GM19328 (cell line): ENCODE measurements at regions not wholly inside any gene's neighbourhood (a gene's known extent, or its start where the extent isn't known, plus 50 kb on each side); places are given as distances from the start of the nearest gene placed in this dataset.

Experiments
- ATAC-seq: cut with Tn5 transposase; IDR thresholded peaks from one replicate; pipeline ENCODE4 v1.9.1; 2021; ENCODE audit warnings: mild to moderate bottlenecking, moderate library complexity; ENCODE audit not compliant: unreplicated experiment

DNA sequence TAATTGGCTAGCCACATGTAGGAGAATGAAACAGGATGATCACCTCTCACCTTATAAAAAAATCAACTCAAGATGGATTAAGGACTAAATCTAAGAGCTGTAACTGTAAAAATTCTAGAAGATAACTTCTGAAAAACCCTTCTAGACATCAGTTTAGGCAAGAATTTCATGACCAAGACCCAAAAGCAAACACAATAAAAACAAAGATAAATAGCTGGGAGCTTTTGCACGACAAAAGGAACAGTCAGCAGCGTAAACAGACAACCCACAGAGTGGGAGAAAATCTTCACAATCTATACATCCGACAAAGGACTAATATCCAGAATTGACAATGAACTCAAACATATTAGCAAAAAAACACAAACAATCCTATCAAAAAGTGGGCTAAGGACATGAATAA lies 316.3 kb downstream of the METTL4 start:
- ATAC-seq: no peak

GRCh38 chr18:2256577-2256976 lies 314.7 kb downstream of the METTL4 start:
- ATAC-seq: no peak

DNA sequence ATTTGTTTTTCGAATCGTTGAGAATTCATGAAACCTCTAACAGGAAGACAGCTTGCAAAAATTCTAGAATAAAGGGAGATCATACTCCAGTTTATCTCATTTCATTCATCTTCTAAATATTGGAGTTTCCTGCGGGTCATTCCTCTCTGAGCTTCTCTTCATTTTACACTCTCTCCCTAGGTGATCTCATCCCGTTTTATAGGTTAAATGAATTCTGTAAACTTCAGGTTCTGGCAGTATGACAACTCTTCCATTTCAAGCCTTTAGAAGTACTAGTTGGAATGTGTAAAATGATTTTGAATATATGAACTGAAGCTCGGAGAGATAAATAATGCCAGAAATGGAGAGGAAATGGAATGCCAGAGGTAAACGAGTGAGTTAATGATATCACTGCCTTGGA lies 312.4 kb downstream of the METTL4 start:
- ATAC-seq: no peak

DNA sequence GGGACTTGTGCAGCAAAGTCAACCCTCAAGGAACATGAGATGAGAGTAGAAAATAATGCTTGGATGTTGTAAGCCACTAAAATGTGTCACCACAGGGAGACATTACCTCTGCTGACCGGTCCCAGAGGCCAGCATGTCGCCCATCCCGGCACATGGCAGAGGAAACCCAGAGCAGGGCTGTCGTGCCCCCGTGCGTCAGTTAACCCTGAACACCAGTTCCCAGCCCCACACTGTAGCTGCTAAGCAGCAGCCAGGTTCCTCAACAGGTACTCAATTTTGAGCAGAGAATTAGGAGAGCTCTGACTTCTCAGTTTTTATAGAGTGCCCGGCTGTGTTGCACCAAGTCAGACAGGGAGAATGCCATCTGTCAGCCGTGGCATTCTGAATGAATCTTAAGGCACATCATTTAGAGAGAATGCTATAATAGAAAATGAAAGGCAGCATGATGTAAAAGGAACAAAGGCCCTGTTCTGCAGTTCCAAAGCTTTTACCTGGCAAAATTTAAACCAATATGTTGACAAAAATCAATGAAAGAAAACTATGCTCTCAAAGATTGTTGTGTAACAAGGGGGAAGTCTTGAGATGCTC lies 307.9 kb downstream of the METTL4 start:
- no peak for ATAC-seq

DNA sequence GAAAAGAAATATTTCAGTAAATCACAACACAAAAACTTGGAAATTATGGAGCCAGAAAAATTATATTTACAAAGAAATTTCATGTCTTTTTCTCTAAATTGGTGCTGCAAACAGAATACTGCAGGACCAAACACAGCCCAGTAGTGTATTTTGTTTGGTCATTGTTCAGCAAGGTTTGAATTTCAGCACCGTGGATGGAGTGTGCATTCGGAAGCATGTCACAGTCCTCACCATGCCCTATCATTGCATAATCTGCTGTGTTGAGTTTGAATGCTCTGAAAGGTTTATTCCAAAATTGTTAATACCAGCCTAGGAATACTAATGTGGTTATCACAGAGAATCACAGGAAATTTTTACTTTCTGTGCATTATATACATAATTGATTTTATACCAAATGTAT lies 296.7 kb downstream of the METTL4 start:
- ATAC-seq: no peak

DNA sequence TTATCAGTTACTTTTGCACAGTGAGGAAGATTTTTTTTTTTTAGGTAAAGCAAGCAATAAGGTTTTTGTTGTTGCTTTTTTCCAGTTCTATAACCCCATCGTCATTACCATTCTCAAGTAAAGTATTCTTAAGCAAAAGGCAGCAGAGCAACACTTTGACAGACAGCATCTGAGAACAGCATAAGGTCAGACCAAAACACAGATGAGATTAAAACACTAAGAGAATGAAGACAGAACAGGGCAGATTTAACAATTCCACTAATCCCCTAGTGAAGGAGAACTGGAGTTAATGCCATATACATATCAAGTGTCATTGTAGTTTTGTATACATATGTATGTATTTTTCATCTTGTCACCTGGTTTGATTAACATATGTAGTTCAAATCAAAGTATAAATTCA lies 290.2 kb downstream of the METTL4 start:
- ATAC-seq: no peak

DNA sequence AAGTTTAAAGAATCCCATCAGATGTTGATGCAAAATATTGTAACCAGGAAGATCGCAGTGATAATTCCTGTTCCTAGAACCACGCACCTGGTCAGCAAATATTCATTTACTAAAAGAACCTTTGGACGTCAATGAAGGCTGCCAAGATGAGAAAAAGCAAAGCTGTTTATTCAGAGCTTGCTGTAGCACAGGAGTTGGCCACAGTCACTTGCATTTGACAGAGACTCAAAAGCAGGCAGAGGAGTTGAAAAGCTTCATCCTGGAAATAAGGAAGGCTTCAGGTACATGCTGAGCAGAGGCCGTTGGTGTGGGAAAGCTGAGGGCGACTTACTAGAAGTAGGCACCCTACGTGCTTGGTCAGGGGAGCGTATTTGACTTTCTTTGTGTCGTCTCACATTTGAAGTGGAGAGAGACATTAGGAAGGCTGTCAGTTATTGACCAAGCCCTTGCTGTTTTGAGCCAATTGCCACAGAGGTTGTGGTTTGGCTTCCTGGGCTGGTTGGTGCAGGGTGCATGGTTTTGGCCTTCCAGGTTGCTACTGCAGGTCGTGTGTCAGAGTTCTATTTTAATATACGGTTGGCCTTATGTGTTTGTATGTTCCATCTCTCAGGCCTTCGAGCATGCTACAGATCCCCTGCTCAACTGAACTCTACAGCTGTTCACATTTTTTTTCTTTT lies 289.6 kb downstream of the METTL4 start:
- ATAC-seq: no peak

- no peak for ATAC-seq
Observed at GRCh38 chr18:2293109-2293839, 278.0 kb downstream of the METTL4 start.

GRCh38 chr18:2301316-2301715 lies 270.0 kb downstream of the METTL4 start:
- ATAC-seq: no peak

GRCh38 chr18:2302012-2302411 lies 269.3 kb downstream of the METTL4 start:
- ATAC-seq: no peak

DNA sequence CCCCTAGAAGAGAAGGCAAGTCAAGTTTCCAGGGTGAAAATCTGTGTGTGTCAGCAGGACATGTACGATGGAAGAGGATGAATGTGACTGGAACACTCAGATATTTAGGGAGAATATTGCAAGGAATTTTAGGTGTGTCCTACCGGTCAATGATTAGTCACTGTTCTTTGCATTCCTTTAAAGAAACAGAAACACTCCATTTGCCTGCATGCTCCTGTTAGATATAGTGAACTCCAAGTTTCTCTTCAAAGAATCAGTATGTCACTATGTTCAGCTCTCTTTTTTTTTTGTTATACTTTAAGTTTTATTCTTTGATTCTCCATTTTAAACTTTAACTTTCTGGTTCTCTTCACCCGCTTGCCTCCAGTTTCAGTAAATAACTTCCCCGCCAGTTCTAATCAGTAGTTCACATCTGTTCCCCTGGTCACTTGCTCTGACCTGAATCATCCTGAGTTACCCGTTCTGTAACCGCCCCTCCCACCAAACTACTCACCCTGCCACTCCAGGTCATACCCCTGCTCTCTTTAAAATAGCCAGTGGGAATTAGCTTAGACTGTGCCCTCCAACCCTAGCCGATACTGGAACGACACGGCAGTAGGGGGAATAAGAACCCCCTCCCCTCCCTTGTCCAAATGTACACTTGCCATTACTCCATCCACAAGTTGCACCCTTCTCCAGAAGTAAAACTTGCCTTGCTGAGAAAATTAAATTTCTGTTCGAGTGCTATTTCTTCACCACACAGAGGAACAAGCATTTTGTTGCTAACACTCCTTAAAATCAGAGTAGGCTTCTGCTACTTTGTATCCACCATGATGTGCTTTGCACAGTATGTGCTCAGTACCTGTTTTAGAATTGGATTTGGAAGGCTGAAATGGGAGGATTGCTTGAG lies 268.4 kb downstream of the METTL4 start:
- no peak for ATAC-seq

DNA sequence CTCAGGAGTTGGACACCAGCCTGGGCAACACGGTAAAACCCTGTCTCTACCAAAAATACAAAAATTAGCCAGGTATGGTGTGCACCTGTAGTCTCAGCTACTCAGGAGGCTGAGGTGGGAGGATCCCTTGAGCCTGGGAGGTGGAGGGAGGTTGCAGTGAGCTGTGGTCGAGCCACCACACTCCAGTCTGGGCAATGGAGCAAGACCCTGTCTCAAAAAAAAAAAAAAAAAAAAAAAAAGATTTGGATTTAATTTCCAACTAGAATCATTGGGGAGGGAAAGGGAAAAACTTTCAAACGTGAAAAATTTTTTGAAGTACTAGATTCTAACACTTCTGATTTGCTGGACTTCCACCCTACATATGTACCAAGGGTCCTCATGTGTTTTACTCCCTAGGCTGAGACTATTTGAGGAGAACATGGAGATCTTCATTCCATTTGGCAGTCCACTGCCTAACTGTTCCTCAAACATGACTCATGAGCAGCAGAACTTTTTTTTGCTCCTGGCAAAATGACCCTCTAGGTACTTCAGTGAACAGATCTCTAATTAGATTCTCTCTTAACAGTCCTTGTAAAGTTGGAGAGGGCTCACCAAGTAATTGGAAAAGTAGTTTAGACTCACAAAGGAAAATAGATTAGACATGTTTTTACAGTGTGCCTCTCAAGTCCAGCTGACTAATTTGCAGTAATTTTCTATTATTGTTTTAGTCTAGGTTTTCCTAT lies 267.6 kb downstream of the METTL4 start:
- no peak for ATAC-seq

DNA sequence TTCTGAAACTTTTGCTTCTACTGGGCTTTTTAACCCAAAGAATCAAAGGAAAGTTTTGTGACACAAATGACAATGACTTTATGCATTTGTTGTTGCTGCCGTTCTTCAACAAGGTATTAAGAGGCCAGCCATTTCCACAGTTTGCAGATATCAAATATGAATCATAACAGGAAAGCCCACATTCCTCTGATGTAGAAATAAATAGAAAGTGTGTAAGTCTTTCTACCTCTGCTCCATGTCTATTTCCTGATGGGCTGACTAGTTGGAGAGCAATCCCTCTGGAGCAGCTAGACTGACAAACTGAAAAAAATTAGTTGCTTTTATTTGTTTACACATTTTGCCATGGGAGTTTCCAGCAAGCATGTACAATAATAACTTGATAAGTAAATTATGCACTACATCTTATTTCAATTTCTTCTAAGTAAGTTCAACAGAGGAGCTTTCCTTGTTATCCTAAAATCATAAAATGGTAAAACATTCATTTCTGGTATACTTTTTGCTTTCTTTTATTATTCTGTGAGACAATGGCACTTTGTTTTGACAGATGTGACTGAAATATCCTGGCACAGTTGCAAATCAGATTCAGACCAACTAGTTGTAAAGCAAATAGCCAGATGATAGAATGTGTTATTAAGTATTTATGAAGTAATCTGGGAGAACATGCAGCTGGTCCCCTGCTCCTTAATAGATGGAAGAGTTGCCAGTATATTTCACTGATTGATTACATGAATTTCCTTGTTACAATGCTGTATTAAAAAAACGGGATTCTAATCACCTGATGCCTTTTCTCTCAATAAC lies 266.7 kb downstream of the METTL4 start:
- no peak for ATAC-seq

- no peak for ATAC-seq
Observed at GRCh38 chr18:2306606-2307005, 264.7 kb downstream of the METTL4 start.

DNA sequence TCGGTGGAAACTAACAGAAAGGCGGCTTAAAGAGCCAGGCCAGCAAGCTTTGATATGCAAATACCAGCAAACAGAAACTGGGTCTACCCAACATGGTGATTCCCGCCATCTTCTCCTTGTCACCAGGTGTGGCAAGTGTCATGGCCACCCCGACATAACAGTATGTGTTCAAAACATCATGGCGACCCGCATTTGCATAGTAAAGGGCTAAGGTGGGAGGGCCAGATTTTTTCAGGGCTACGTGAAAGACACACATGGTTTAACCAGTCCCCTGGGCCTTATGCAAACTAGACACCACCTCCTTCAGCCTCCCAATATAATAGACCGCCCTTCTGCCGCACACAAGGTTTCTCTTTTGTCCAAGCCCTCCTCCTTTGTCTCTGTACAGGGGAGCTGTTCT lies 260.4 kb downstream of the METTL4 start:
- ATAC-seq: no peak

GRCh38 chr18:2312440-2312839 lies 258.9 kb downstream of the METTL4 start:
- peak; percentile 82 for ATAC-seq

DNA sequence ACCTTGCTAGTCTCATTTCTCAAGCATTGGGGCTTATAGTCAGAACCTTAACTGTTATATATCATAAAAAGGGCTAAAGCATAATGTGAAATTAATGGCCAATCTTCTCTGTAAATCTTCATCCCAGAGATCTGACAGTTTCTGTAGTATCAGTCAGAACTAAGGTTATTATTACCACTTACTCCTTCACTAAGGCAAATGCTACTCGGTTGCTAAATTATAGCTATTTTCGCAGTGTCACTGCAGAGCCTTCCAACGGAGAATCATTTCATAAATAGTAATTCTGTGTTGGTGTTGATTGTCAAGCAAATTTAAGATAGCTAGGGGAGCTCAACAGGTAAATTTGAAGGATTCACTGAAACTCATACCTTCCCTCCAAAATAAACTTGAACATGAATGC lies 258.0 kb downstream of the METTL4 start:
- ATAC-seq: no peak

DNA sequence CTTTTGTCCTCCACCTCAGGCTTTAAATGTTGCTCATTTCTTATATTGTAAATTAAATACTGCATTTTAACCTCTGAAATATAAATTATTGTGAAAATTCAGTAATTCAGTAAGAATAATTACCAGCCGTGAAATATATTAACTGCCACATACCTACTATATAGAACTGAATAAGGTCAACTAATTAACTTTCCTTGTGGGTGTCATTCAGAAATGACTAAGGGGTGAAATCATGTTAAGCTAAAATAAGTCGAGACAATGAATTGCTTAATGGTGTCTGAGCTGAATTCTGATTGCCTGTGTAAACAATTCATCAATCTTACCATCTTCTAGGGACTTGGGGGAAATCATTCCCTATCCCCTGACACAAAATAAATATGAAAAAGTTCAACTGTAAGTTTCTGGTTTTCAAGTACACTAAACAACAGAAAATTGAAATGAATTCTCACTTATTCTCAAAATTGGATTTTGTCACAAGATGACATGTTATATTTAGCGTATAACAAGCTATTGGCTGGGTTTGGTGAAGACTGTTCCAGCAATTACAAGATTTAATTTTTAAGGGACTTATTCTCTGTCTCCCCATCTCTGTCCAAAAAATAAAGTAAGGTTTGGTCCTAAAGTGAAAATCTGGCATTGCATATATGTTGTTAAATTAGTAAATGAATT lies 255.1 kb downstream of the METTL4 start:
- no peak for ATAC-seq
